ENCODE measurements at regions not wholly inside any gene's neighbourhood (a gene's known extent, or its start where the extent isn't known, plus 50 kb on each side); places are given as distances from the start of the nearest gene placed in this dataset.
A peak's percentile ranks its signal among the peaks of the same experiment; 100 is the strongest.

DNA sequence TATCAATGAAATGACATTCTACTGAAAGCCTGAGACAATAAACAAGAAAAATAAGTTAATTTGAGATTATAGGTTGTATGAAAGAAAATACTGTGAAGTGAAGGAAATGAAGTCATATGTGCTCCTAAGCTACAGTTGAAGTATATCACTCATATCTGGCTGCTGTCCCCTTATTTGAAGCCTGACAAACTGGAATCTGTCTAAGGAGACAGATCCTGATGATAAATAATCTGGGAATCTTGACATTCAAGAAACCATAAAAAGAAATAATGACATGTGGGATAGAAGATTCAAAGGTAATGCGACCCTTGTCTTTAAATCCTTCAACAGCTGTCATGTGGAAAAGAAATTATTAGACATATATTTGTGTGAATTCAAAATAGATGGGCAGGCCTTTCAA lies 424.5 kb upstream of the LMCD1 start:
- DNase-seq (ENCODE audit: low read depth), result no peak
- TF ChIP-seq, protein P1, sequence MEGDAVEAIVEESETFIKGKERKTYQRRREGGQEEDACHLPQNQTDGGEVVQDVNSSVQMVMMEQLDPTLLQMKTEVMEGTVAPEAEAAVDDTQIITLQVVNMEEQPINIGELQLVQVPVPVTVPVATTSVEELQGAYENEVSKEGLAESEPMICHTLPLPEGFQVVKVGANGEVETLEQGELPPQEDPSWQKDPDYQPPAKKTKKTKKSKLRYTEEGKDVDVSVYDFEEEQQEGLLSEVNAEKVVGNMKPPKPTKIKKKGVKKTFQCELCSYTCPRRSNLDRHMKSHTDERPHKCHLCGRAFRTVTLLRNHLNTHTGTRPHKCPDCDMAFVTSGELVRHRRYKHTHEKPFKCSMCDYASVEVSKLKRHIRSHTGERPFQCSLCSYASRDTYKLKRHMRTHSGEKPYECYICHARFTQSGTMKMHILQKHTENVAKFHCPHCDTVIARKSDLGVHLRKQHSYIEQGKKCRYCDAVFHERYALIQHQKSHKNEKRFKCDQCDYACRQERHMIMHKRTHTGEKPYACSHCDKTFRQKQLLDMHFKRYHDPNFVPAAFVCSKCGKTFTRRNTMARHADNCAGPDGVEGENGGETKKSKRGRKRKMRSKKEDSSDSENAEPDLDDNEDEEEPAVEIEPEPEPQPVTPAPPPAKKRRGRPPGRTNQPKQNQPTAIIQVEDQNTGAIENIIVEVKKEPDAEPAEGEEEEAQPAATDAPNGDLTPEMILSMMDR (conservative IDR thresholded peaks at IDR 0.05; ENCODE audit: low read depth, low read length), result no peak
- no peak overlapping the region for H3K4me3 ChIP-seq (ENCODE audit: low read length)

DNA sequence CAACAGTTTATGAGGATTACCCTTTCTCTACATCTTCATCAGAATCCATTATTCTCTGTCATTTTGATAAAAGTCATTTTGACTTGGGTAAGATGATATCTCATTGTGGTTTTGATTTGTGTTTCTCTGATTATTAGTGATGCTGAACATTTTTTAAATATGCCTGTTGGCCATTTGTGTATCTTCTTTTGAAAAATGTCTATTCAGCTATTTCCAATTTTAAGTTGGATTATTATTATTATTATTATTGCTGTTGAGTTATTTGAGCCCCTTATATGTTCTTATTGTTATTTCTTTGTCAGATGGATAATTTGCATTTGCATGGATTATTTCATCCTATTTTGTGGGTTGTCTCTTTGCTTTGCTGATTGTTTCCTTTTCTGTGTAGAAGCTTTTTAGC lies 421.2 kb upstream of the LMCD1 start:
- H3K4me3 ChIP-seq (ENCODE audit: low read length), result no peak overlapping the region
- TF ChIP-seq, protein P1 (conservative IDR thresholded peaks at IDR 0.05; ENCODE audit: low read depth, low read length), result no peak
- DNase-seq (ENCODE audit: low read depth), result no peak

DNA sequence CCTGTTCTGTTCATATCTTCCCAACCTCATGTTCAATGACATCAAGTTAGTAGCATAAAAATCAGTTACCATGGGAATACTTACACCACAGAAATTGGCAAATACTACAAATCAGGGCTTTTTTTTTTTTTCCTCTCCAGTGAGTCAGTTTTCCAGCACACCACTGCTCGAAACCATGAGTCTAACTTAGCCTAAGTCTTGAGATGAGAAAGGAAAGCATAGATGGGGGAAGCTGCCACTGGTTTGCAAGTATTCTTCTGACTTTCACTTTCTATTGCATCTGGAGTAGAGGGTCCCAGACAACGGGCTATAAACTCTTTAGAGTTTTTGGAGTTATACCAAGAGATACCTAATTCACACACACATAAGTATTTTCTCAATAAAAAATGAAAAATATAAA lies 416.1 kb upstream of the LMCD1 start:
- H3K4me3 ChIP-seq (ENCODE audit: low read length), result no peak overlapping the region
- TF ChIP-seq, protein P1 (conservative IDR thresholded peaks at IDR 0.05; ENCODE audit: low read depth, low read length), result no peak
- no peak for DNase-seq (ENCODE audit: low read depth)

DNA sequence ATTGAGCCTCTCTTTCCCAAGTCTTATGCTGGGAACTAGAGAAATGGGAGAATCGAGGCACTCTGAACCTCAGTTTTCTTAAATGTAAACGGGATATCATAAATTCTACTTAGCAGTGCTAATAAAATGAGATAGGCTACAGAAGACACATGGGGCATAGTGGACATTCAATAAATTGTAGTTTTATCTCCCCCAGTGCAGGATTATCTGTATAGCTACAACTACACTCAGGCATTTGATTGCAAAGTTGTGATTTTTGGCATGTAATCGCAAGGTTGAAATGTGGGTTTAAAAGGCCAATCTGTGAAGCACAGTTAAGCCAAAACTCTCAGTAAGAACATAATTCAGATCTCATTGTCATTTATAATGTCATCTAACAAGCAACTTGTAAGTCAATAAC lies 413.7 kb upstream of the LMCD1 start:
- TF ChIP-seq, protein P1 (conservative IDR thresholded peaks at IDR 0.05; ENCODE audit: low read depth, low read length), result no peak
- H3K4me3 ChIP-seq (ENCODE audit: low read length), result no peak overlapping the region
- no peak for DNase-seq (ENCODE audit: low read depth)

DNA sequence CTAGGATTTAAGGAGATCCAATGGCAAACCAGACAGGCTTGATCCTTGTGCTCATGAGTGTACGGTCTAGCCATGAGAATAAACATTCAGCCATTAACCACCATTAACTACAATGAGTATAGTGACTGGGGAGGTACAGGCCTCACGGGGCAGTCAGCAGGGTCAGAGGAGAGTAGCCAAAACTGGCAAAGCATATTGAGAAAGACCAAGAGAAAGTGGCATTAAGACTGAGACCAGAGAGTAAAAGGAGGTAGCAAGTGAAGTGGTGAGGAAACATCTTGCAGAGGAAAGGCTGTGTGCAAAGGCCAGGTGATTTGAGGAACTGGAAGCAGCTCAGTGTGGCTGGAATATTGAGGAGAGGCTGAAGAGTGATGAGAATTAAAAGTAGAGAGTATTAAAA lies 407.2 kb upstream of the LMCD1 start:
- DNase-seq (ENCODE audit: low read depth), result no peak
- TF ChIP-seq, protein P1 (conservative IDR thresholded peaks at IDR 0.05; ENCODE audit: low read depth, low read length), result no peak

DNA sequence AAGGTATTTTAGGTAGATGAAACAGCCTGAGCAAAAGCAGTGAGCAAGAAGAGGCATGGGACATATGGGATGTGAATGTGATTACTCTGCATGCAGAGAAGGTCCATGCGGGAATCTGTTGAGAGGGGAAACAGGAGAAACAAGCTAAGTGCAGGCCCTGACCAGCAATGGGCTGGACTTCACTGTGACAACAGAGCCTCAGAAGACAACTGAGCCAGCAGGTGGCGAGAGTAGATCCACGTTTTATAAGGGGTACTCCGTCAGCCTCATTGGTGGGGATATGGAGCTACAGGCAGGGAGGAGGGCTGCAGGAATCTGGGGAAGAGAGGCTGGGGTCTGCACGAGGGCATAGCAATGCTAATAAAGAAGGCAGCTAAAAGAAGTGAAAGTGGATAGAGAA lies 405.9 kb upstream of the LMCD1 start:
- DNase-seq (ENCODE audit: low read depth), result no peak
- TF ChIP-seq, protein P1 (conservative IDR thresholded peaks at IDR 0.05; ENCODE audit: low read depth, low read length), result peak; percentile 34
- no peak overlapping the region for H3K4me3 ChIP-seq (ENCODE audit: low read length)

More for the DNA sequence above, 407.2 kb upstream of the LMCD1 start:
- no peak overlapping the region for H3K4me3 ChIP-seq (ENCODE audit: low read length)

DNA sequence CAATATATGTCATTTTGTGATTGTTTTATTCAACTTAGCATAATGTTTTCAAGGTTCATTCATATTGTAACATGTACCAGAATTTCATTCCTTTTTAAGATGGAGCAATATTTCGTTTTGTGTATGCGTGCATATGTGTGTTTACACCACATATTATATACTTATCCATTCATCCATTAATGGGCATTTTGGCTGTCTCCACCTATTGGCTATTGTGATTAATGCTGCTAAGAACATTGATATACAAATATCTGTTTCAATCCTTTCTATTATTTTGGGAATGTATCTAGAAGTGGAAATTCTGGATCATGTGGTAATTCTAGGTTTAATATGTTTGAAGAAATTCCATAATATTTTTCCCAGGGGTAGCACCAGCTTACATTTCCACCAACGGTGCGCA lies 403.9 kb upstream of the LMCD1 start:
- H3K4me3 ChIP-seq (ENCODE audit: low read length), result no peak overlapping the region
- DNase-seq (ENCODE audit: low read depth), result no peak
- TF ChIP-seq, protein P1 (conservative IDR thresholded peaks at IDR 0.05; ENCODE audit: low read depth, low read length), result no peak

All from retinal pigment epithelial cell (primary cell).